Activated naive CD8-positive, alpha-beta T cell treated with anti-CD3 and anti-CD28 coated beads, Interleukin-2, amount 10 ng/mL, durations not matched to agents 7 days and 5 days (primary cell): ENCODE measurements at regions not wholly inside any gene's neighbourhood (a gene's known extent, or its start where the extent isn't known, plus 50 kb on each side); places are given as distances from the start of the nearest gene placed in this dataset.
A peak's percentile ranks its signal among the peaks of the same experiment; 100 is the strongest.

Experiments
- ATAC-seq: fragments of 150-1000 bp; cut with Tn5 transposase; one replicate; pipeline ENCODE4 v1.10.0; 2021; ENCODE audit warnings: low read depth, moderate library complexity
- POLR2A ChIA-PET: fragments of 350-600 bp; sonication (Branson Sonifier 250); formaldehyde crosslinking; loops from one replicate; lab custom pipeline; 2021; ENCODE audit warnings: antibody characterized with exemption; lab: Charles Lee
- DNase-seq: peaks from one replicate; pipeline ENCODE4 v3.0.0; 2021
- H3K27ac Mint-ChIP-seq: one replicate; pipeline ENCODE4 v1.8.0; 2022; ENCODE audit warnings: mild to moderate bottlenecking, mixed read lengths
- H3K27me3 Mint-ChIP-seq: one replicate; pipeline ENCODE4 v1.8.0; 2022; ENCODE audit warnings: mild to moderate bottlenecking, moderate library complexity, mixed read lengths
- H3K36me3 Mint-ChIP-seq: one replicate; pipeline ENCODE4 v1.8.0; 2021; ENCODE audit warnings: mild to moderate bottlenecking, mixed read lengths
- H3K4me1 Mint-ChIP-seq: one replicate; pipeline ENCODE4 v1.8.0; 2021; ENCODE audit warnings: mixed read lengths
- H3K4me3 Mint-ChIP-seq: one replicate; pipeline ENCODE4 v1.8.0; 2022; ENCODE audit warnings: mild to moderate bottlenecking, moderate library complexity, mixed read lengths
- H3K9me3 Mint-ChIP-seq: one replicate; pipeline ENCODE4 v1.8.0; 2021; ENCODE audit warnings: mixed read lengths

DNA sequence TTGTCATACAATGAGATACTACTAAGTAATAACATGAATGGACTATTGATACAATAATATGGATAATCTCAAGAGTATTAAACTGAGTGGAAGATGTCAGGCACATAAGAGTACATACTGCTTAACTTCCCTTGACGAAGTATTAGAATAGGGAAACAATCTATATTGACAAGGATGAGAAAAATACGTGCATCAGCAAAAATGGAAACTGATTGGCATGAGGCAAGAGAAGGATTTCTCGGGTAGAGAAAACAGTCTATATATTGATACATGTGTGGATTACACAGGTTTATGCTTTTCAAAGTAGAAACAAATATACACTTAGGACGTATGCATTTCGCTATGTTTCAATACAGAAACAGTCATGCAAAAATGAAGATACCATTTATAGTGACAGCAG lies 57.4 kb downstream of the PRR20E start:
- H3K9me3 Mint-ChIP-seq = peaks cover 4% of the 10 kb centered on the region
- DNase-seq (no peak), ATAC-seq (no peak)
- no peaks in the 10 kb centered on the region for H3K4me1 Mint-ChIP-seq
- no peaks in the 10 kb centered on the region for H3K36me3 Mint-ChIP-seq
- no peak overlapping the region for H3K4me3 Mint-ChIP-seq
- POLR2A ChIA-PET = no interaction called here
- H3K27ac Mint-ChIP-seq = no peak overlapping the region
- no peaks in the 10 kb centered on the region for H3K27me3 Mint-ChIP-seq

DNA sequence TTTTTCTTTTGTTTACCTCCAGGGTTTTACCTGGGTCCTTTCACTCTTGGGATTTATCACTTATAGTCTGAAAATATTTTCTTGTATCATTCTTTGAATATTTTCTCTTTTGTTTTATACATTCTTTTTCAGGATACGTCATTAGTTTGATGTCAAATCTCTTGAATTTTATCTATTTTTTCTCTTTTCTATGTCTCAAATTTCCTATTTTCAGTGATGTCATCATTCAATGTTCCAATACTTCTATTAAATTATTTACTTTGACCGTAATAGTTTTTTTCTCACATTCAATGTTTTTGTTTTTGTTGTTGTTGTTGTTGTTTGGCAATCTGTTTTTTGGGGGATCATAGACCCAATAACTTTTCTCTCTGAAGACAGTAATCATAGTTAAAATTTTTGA lies 83.5 kb downstream of the PRR20E start:
- POLR2A ChIA-PET = no interaction called here
- Mint-ChIP-seq H3K4me3 (no peak overlapping the region), H3K27me3 (no peaks in the 10 kb centered on the region), H3K36me3 (no peaks in the 10 kb centered on the region), H3K9me3 (no peaks in the 10 kb centered on the region), H3K27ac (no peak overlapping the region), H3K4me1 (no peaks in the 10 kb centered on the region)
- DNase-seq (no peak), ATAC-seq (no peak)

DNA sequence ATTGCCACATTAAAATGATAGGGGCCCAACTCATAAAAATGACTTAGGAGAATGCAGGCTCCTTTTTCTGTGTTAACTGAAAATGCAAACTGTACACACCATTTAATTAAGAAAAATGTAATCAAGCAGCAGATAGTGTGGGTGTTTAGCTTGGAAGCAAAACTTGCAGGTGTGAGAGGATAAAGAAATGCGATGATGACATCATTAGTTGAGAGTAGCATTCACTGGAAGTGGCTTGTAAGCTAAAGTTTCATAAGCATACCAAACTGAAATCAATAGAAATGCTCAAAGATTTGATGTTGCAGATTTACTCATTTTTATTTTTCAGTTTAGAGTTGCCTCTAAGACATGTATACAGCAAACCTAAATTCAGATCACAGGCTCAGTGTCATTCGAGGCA lies 86.6 kb downstream of the PRR20E start:
- POLR2A ChIA-PET = no interaction called here
- no peaks in the 10 kb centered on the region for H3K27me3 Mint-ChIP-seq
- no peaks in the 10 kb centered on the region for H3K36me3 Mint-ChIP-seq
- no peak overlapping the region for H3K27ac Mint-ChIP-seq
- no peak overlapping the region for H3K4me3 Mint-ChIP-seq
- no peaks in the 10 kb centered on the region for H3K4me1 Mint-ChIP-seq
- ATAC-seq = no peak
- peaks cover 4% of the 10 kb centered on the region for H3K9me3 Mint-ChIP-seq
- no peak for DNase-seq

DNA sequence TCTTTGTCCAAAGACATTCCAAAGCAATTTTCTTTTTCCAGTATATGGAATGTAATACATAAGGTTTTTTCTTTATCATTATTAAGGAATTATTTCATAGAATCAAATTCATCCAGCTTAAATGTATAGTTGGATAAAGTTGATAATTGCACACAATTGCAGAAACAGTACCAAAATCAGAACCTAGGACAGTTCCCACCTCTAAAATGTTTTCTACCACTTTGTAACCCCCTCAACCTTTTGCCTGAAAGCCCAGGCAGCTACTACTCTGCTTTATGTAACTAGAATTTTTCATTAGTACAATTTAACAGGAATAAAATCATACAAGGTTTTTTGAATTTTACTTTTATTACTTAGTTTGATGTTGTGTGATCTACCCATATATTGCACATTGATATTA lies 98.0 kb downstream of the PRR20E start:
- Mint-ChIP-seq H3K4me1 (no peaks in the 10 kb centered on the region), H3K36me3 (no peaks in the 10 kb centered on the region), H3K4me3 (no peak overlapping the region), H3K27me3 (no peaks in the 10 kb centered on the region), H3K27ac (no peak overlapping the region), H3K9me3 (peaks cover 2% of the 10 kb centered on the region)
- DNase-seq (no peak), ATAC-seq (no peak)
- POLR2A ChIA-PET = no interaction called here

DNA sequence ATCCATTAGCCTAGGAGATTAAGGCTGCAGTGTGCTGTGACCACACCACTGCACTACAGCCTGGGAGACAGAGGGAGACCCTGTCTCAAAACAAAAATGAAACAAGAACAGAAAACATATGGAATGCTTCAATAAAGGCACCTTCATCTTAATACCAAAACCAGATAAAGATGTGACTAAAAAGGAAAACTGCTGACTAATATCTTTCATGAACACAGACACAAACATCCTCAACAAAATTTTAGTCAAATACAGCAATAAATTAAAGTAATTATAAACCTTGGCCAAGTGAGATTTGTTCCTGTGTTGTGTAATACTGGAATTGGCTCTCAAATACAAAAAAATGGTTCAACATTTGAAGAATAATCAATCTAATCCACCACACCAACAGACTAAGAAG lies 103.5 kb downstream of the PRR20E start:
- DNase-seq (no peak), ATAC-seq (no peak)
- Mint-ChIP-seq H3K9me3 (peaks cover 1% of the 10 kb centered on the region), H3K4me1 (no peaks in the 10 kb centered on the region), H3K27ac (no peak overlapping the region), H3K4me3 (no peak overlapping the region), H3K27me3 (no peaks in the 10 kb centered on the region), H3K36me3 (no peaks in the 10 kb centered on the region)
- POLR2A ChIA-PET = no interaction called here

DNA sequence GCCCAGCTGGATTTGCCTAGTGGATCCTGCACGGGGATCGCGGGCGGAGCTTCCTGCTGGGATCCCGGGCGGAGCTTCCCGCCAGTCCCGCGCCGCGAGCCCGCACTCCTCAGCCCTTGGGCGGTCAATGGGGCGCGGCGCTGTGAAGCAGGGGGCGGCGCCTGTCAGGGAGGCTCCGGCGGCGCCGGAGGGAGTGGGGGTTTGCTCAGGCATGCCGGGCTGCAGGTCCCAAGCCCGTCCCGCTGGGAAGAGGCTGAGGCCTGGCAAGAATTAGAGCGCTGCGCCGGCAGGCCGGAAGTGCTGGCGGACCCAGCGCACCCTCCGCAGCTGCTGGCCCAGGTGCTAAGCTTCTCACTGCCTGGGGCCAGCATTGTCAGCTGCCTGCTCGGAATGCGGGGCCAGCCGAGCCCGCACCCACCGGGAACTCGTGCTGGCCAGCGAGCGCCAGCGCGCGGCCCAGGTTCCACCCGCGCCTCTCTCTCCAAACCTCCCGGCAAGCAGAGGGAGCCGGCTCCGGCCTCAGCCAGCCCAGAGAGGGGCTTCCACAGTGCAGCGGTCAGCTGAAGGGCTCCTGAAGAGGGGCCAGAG lies 119.6 kb downstream of the PRR20E start:
- POLR2A ChIA-PET = no interaction called here

DNA sequence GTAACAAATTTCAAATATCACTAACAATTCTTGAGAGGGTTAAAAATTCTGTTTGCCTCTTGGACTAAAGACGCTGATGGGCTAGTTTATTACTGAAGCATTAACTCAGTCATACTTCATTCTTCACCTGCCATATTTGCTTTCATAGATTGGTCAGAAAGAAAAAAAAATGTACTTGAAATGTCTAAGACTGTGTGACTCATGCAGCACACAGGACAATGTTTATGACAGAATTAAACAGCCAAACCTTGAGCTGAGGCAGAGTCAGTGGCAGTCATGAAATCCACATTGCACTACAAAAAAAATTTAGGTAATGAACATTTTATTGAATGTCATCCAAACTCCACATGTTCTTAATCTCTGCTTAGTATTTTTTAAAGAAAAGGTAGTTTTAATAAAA lies 135.6 kb downstream of the PRR20E start:
- H3K9me3 Mint-ChIP-seq = peaks cover 5% of the 10 kb centered on the region
- no peak overlapping the region for H3K4me3 Mint-ChIP-seq
- POLR2A ChIA-PET = no interaction called here
- no peaks in the 10 kb centered on the region for H3K36me3 Mint-ChIP-seq
- no peak for DNase-seq
- no peaks in the 10 kb centered on the region for H3K27me3 Mint-ChIP-seq
- no peaks in the 10 kb centered on the region for H3K4me1 Mint-ChIP-seq
- no peak overlapping the region for H3K27ac Mint-ChIP-seq
- ATAC-seq = no peak

More for the DNA sequence above, 119.6 kb downstream of the PRR20E start:
- ATAC-seq = no peak
- no peak overlapping the region for H3K27ac Mint-ChIP-seq
- no peaks in the 10 kb centered on the region for H3K36me3 Mint-ChIP-seq
- DNase-seq = no peak
- no peaks in the 10 kb centered on the region for H3K9me3 Mint-ChIP-seq
- H3K4me1 Mint-ChIP-seq = no peaks in the 10 kb centered on the region
- no peak overlapping the region for H3K4me3 Mint-ChIP-seq
- H3K27me3 Mint-ChIP-seq = no peaks in the 10 kb centered on the region

DNA sequence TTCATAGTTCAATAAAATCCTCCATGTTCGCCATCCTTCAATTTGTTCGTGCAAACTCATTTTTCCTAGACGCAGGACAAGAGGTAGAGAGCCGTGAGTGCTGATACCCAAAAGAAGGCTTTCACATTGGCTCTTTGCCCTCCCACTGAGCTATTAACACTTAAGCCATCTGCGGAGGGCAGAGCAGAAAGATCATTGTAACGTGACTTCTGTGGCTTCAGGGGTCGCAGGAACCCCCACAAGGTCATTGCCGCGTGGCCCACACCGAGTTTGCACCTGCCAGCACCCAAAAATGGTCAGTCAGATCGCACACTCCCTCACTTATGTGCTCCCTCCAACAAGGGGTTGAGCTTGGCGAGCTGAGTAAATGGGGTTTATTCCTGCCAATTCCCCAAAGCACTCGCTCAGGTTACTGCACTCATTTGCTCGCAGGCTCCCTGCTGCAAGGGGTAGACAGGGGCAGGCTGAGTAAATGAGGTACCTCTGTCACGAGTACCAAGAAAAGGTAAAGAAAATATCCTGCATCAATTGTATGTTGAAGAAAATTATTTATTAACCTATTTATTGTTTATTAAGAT lies 144.1 kb downstream of the PRR20E start:
- ATAC-seq = no peak
- POLR2A ChIA-PET = no interaction called here
- Mint-ChIP-seq H3K9me3 (no peaks in the 10 kb centered on the region), H3K4me3 (no peak overlapping the region), H3K27ac (no peak overlapping the region), H3K36me3 (no peaks in the 10 kb centered on the region), H3K27me3 (no peaks in the 10 kb centered on the region), H3K4me1 (no peaks in the 10 kb centered on the region)
- no peak for DNase-seq

DNA sequence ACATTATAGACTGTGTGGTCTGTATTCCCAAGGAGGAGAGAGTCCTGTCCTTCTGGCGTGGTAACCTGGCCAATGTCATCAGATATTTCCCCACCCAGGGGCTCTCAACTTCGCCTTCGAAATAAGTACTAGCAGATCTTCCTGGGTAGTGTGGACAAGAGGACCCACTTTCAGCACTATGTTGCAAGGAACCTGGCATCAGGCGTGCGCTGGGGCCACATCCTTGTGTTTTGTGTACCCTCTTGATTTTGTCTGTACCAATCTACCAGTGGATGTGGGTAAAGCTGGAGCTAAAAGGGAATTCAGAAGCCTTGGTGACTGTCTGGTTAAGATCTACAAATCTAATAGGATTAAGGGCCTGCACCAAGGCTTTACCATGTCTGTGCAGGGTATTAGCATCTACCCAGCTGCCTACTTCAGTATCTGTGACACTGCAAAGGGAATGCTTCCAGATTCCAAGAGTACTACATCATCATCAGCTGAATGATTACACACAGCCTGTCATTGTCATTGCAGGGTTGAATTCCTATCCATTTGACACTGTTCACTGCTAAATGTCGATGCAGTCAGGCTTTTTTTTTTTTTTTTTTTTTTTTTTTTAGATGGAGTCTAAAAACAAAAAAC lies 148.0 kb downstream of the PRR20E start:
- H3K4me3 Mint-ChIP-seq = no peak overlapping the region
- DNase-seq = no peak
- H3K36me3 Mint-ChIP-seq = no peaks in the 10 kb centered on the region
- no peaks in the 10 kb centered on the region for H3K9me3 Mint-ChIP-seq
- no peaks in the 10 kb centered on the region for H3K27me3 Mint-ChIP-seq
- no peak for ATAC-seq
- no peaks in the 10 kb centered on the region for H3K4me1 Mint-ChIP-seq
- no peak overlapping the region for H3K27ac Mint-ChIP-seq
- POLR2A ChIA-PET = no interaction called here

DNA sequence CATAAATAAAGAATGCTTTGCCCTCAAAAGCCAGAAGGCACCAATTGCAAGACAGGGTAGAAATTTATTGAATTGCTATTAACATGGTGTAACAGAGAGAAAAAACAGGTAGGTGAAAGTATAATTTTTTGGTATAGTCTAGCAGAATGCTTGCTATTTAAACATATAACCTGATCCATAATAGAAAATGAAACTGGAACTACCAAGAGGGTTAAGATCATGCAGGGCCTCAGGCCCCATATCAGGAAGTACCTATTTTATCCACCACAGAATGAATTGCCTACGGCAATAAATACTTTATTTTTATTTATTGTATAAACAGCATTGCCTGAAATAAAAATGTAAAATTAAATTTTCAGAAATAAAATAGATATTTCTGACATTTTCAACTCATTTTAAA lies 159.5 kb downstream of the PRR20E start:
- no peaks in the 10 kb centered on the region for H3K27me3 Mint-ChIP-seq
- peaks cover 2% of the 10 kb centered on the region for H3K9me3 Mint-ChIP-seq
- H3K4me1 Mint-ChIP-seq = no peaks in the 10 kb centered on the region
- H3K4me3 Mint-ChIP-seq = no peak overlapping the region
- DNase-seq (no peak), ATAC-seq (peak; percentile 36)
- POLR2A ChIA-PET = no interaction called here
- H3K36me3 Mint-ChIP-seq = no peaks in the 10 kb centered on the region
- no peak overlapping the region for H3K27ac Mint-ChIP-seq

DNA sequence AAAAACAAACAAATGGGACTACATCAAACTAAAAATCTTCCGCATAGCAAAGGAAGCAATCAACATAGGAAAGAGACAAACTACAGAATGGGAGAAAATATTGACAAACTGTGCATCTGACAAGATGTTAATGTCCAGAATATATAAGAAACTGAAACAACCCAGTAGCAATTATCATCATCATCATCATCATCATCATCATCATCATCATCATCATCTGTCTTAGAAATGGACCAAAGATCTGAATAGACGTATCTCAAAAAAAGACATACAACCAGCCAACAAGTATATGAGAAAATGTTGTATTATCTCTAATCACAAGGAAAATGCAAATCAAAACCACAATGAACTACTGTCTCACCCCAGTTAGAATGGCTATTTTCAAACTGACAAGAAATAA lies 173.9 kb downstream of the PRR20E start:
- ATAC-seq (no peak), DNase-seq (no peak)
- no peak overlapping the region for H3K27ac Mint-ChIP-seq
- POLR2A ChIA-PET = no interaction called here
- no peaks in the 10 kb centered on the region for H3K27me3 Mint-ChIP-seq
- H3K36me3 Mint-ChIP-seq = no peaks in the 10 kb centered on the region
- no peaks in the 10 kb centered on the region for H3K4me1 Mint-ChIP-seq
- H3K9me3 Mint-ChIP-seq = peaks cover 9% of the 10 kb centered on the region
- no peak overlapping the region for H3K4me3 Mint-ChIP-seq

DNA sequence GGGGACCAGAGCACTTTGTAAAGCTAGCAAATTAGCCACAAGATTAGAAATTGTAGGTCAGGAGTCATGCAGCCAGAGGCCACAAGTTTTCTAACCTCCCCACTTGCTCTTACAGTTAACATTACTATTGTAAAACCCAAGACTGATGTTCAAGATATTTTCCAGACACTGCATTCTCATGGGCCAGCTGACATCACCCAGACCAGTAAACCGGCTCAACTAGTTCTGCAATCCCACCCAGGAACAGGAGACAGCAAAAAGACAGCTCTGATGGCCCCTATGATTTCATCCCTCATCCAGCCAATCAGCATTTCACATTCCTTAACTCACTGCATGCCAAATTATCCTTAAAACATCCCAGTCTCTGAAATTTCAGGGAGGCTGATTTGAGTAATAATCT lies 178.5 kb downstream of the PRR20E start:
- DNase-seq = no peak
- no peak overlapping the region for H3K4me3 Mint-ChIP-seq

DNA sequence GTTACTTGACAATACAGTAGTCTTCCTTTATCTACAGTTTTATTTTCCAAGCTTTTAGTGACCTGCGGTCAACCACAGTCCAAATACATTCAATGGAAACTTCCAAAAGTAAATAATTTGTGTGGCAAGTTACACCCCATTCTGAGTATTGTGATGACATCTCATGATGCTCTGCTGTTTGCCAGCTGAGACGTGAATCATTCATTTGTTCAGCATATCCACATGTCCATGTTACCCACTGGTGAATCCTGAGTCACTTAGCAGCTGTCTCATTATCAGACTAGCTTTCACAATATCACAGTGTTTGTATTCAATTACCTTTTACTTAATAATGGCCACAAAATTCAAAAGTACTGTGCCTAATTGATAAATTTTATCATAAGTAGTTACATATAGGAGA lies 179.8 kb downstream of the PRR20E start:
- Mint-ChIP-seq H3K4me1 (no peaks in the 10 kb centered on the region), H3K9me3 (peaks cover 9% of the 10 kb centered on the region), H3K36me3 (no peaks in the 10 kb centered on the region), H3K27ac (no peak overlapping the region), H3K27me3 (no peaks in the 10 kb centered on the region), H3K4me3 (no peak overlapping the region)
- DNase-seq = no peak
- POLR2A ChIA-PET = no interaction called here
- no peak for ATAC-seq

More for the DNA sequence above, 178.5 kb downstream of the PRR20E start:
- Mint-ChIP-seq H3K27ac (no peak overlapping the region), H3K9me3 (peaks cover 9% of the 10 kb centered on the region), H3K27me3 (no peaks in the 10 kb centered on the region), H3K4me1 (no peaks in the 10 kb centered on the region), H3K36me3 (no peaks in the 10 kb centered on the region)
- POLR2A ChIA-PET = no interaction called here
- ATAC-seq = no peak

DNA sequence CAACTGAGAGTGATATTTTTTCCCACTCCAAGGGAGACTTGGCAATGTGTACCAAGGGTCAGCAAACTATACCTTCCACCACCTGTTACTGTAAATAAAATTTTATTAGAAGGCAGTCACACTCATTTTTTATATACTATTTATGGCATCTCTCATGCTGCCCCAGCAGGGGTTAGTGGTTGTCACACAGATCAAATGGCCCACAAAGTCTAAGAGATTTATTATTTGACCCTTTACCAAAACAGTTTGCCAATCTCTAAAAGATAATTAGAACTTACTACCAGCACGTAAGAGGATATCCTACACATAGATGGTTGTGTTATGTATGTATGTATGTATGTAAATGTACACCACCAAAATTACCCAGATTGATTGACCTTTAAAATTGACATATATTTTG lies 185.1 kb downstream of the PRR20E start:
- Mint-ChIP-seq H3K36me3 (no peaks in the 10 kb centered on the region), H3K9me3 (peaks cover 7% of the 10 kb centered on the region), H3K27me3 (no peaks in the 10 kb centered on the region), H3K4me1 (no peaks in the 10 kb centered on the region), H3K4me3 (no peak overlapping the region), H3K27ac (no peak overlapping the region)
- ATAC-seq (no peak), DNase-seq (no peak)
- POLR2A ChIA-PET = no interaction called here
